ENCODE measurements at regions not wholly inside any gene's neighbourhood (a gene's known extent, or its start where the extent isn't known, plus 50 kb on each side); places are given as distances from the start of the nearest gene placed in this dataset.

- ChIA-PET RAD21 (ENCODE audit: low non-redundant PET in 1 of 2, low total read pairs in 2 of 2, uncharacterized antibody in 2 of 2, unreplicated experiment in 2 of 2) (no interaction called here), POLR2A (no interaction called here), CTCF (no interaction called here)
- BruUV-seq (replicated peaks), result no TSS peak
- TF ChIP-seq RAD21 (IDR thresholded peaks at IDR 0.05; ENCODE audit: low read depth), result no peak
- no peak for TF ChIP-seq CTCF (IDR thresholded peaks at IDR 0.05 in 2 of 3, conservative IDR thresholded peaks at IDR 0.05 in 1 of 3; ENCODE audit: borderline replicate concordance in 1 of 3, insufficient read depth in 1 of 3, low read depth in 2 of 3, low read length in 2 of 3)
- Histone ChIP-seq H3K4me1 (ENCODE audit: control insufficient read depth in 1 of 2, insufficient read depth in 2 of 2, low read length in 2 of 2) (no peaks in the 10 kb centered on the region), H3K9me2 (ENCODE audit: insufficient read depth) (no peaks in the 10 kb centered on the region), H3K36me3 (ENCODE audit: control insufficient read depth in 1 of 2, insufficient read depth in 2 of 2, low read length in 2 of 2) (no peaks in the 10 kb centered on the region), H3K9ac (ENCODE audit: low read length) (no peak overlapping the region), H2AFZ (ENCODE audit: low read depth, low read length, poor library complexity, severe bottlenecking) (no peak overlapping the region), H3K9me3 (ENCODE audit: control insufficient read depth in 1 of 2, insufficient read depth in 1 of 2, low read depth in 1 of 2, low read length in 2 of 2) (no peaks in the 10 kb centered on the region), H3K79me2 (ENCODE audit: insufficient read depth, low read length) (no peaks in the 10 kb centered on the region), H3K27me3 (ENCODE audit: insufficient read depth, low read length) (peaks cover 43% of the 10 kb centered on the region), H3K4me3 (replicated peaks in 1 of 2; ENCODE audit: low read depth in 1 of 2, low read length in 2 of 2) (no peak overlapping the region), H4K20me1 (ENCODE audit: insufficient read depth) (no peaks in the 10 kb centered on the region; the same call in 1 of the 2 replicates), H3K27ac (ENCODE audit: low read depth, low read length) (no peak overlapping the region), H3K4me2 (ENCODE audit: low read length) (no peak overlapping the region)
- DNase-seq (ENCODE audit: low read depth, low spot score) (no peak), ATAC-seq (no peak)
- intact Hi-C loops (cut with micrococcal nuclease), result no loop called here
Measured at GRCh38 chr1:63127376-63127775, 195.0 kb upstream of the FOXD3 start.

GRCh38 chr1:63128556-63128955 is 193.8 kb upstream of the FOXD3 start:
- no peak overlapping the region for H2AFZ ChIP-seq (ENCODE audit: low read depth, low read length, poor library complexity, severe bottlenecking)
- no peaks in the 10 kb centered on the region for H3K9me2 ChIP-seq (ENCODE audit: insufficient read depth)
- TF ChIP-seq FOSL1 (IDR thresholded peaks at IDR 0.05; ENCODE audit: low read depth), result no peak
- no peak overlapping the region for H3K4me2 ChIP-seq (ENCODE audit: low read length)
- no peak overlapping the region for H3K27ac ChIP-seq (ENCODE audit: low read depth, low read length)
- intact Hi-C loops (cut with micrococcal nuclease), result no loop called here
- H3K4me3 ChIP-seq (replicated peaks in 1 of 2; ENCODE audit: low read depth in 1 of 2, low read length in 2 of 2), result no peak overlapping the region
- ATAC-seq (no peak), DNase-seq (ENCODE audit: low read depth, low spot score) (no peak)
- no peaks in the 10 kb centered on the region for H3K79me2 ChIP-seq (ENCODE audit: insufficient read depth, low read length)
- no peaks in the 10 kb centered on the region for H3K36me3 ChIP-seq (ENCODE audit: control insufficient read depth in 1 of 2, insufficient read depth in 2 of 2, low read length in 2 of 2)
- POLR2A ChIA-PET, result no interaction called here
- peaks cover 51% of the 10 kb centered on the region for H3K27me3 ChIP-seq (ENCODE audit: insufficient read depth, low read length)
- no peaks in the 10 kb centered on the region for H3K4me1 ChIP-seq (ENCODE audit: control insufficient read depth in 1 of 2, insufficient read depth in 2 of 2, low read length in 2 of 2)
- no TSS peak for BruUV-seq (replicated peaks)
- H3K9me3 ChIP-seq (ENCODE audit: control insufficient read depth in 1 of 2, insufficient read depth in 1 of 2, low read depth in 1 of 2, low read length in 2 of 2), result no peaks in the 10 kb centered on the region
- no peak overlapping the region for H3K9ac ChIP-seq (ENCODE audit: low read length)
- H4K20me1 ChIP-seq (ENCODE audit: insufficient read depth), result no peaks in the 10 kb centered on the region; the same call in 1 of the 2 replicates
- CTCF ChIA-PET, result no interaction called here
- RAD21 ChIA-PET (ENCODE audit: low non-redundant PET in 1 of 2, low total read pairs in 2 of 2, uncharacterized antibody in 2 of 2, unreplicated experiment in 2 of 2), result no interaction called here
